Panc1 (cell line): ENCODE measurements at regions not wholly inside any gene's neighbourhood (a gene's known extent, or its start where the extent isn't known, plus 50 kb on each side); places are given as distances from the start of the nearest gene placed in this dataset.

Experiments used
- ATAC-seq: fragments of 200-7000 bp; cut with Tn5 transposase; 2 replicates; pipeline ENCODE4 v1.9.1; 2020; ENCODE audit warnings: mild to moderate bottlenecking, moderate library complexity
- BruUV-seq: library from RNA; stranded (reverse); fragments of 400-500 nt; replicated peaks from 2 replicates; lab custom pipeline; 2021; lab: Mats Ljungman, UMichigan
- CTCF ChIA-PET: fragments of 300-600 bp; sonication (Branson Sonifier 250); formaldehyde crosslinking; loops from one replicate; lab custom pipeline; 2022; ENCODE audit warnings: antibody characterized with exemption; lab: Charles Lee
- POLR2A ChIA-PET: fragments of 300-600 bp; sonication (Branson Sonifier 250); formaldehyde crosslinking; loops from one replicate; lab custom pipeline; 2022; ENCODE audit warnings: antibody characterized with exemption; lab: Charles Lee
- DNase-seq: peaks from one replicate; pipeline ENCODE4 v3.0.0-alpha.2; 2010; ENCODE audit warnings: low read depth, low spot score
- H3K27ac ChIP-seq: 2 replicates; pipeline ENCODE4 v1.5.1; 2011; ENCODE audit warnings: mild to moderate bottlenecking, low read length, inconsistent platforms
- H3K27me3 ChIP-seq: fragments of 200-500 bp; sonication (Bioruptor generic); 2 replicates; pipeline ENCODE4 v1.6.0; 2014; ENCODE audit warnings: low read length, inconsistent platforms; ENCODE audit not compliant: control insufficient read depth, insufficient read depth
- H3K36me3 ChIP-seq: fragments of 200-500 bp; sonication (Bioruptor generic); 2 replicates; pipeline ENCODE4 v1.5.1; 2014; ENCODE audit warnings: inconsistent platforms, mild to moderate bottlenecking, low read length, moderate library complexity; ENCODE audit not compliant: control insufficient read depth, insufficient read depth
- H3K4me1 ChIP-seq: 2 replicates; pipeline ENCODE4 v1.5.1; 2011; ENCODE audit warnings: inconsistent platforms, mild to moderate bottlenecking, low read length, moderate library complexity; ENCODE audit not compliant: control insufficient read depth, insufficient read depth
- H3K4me3 ChIP-seq, 2 experiments: 2 replicates each; pipeline ENCODE4 v1.5.1; 2011 to 2012; ENCODE audit warnings: low read depth in 2 of 2, low read length in 2 of 2, mild to moderate bottlenecking in 2 of 2, inconsistent platforms in 1 of 2, moderate library complexity in 1 of 2
- H3K9me3 ChIP-seq: fragments of 200-500 bp; sonication (Bioruptor generic); 2 replicates; pipeline ENCODE4 v1.5.1; 2014; ENCODE audit warnings: low read depth, mild to moderate bottlenecking, inconsistent platforms, low read length, moderate library complexity; ENCODE audit not compliant: control insufficient read depth, insufficient read depth
- POLR2AphosphoS5 ChIP-seq: IDR thresholded peaks from 2 replicates; pipeline ENCODE4 v1.6.1; 2012; ENCODE audit warnings: mild to moderate bottlenecking, low read depth, low read length, moderate library complexity
- SIN3A ChIP-seq: IDR thresholded peaks from 2 replicates; pipeline ENCODE4 v1.6.1; 2012; ENCODE audit warnings: low read depth, mild to moderate bottlenecking, low read length, moderate library complexity, borderline replicate concordance; ENCODE audit not compliant: insufficient read depth
- TCF7L2 ChIP-seq: IDR thresholded peaks from 2 replicates; pipeline ENCODE4 v1.6.1; 2011; ENCODE audit warnings: mild to moderate bottlenecking, low read depth, low read length, inconsistent platforms
- in situ Hi-C: cut with HindIII; loops from 2 replicates; pipeline ENCODE4 v1.10.0; 2016; ENCODE audit warnings: low sequenced_read_pairs, low pct_unique_long_range_greater_than_20kb
- intact Hi-C: fragments of 100-400 bp; cut with micrococcal nuclease; formaldehyde crosslinking; loops from one replicate; pipeline ENCODE4 v1.10.0; 2022; ENCODE audit not compliant: unreplicated experiment
- TF ChIP-seq, protein P1 (sequence below): fragments of 450-650 bp; IDR thresholded peaks from 2 replicates; pipeline ENCODE4 v1.5.1; 2017; ENCODE audit warnings: mild to moderate bottlenecking
- TF ChIP-seq, protein P2 (sequence below), 2 experiments: IDR thresholded peaks; 2 replicates each; pipeline ENCODE4 v1.6.1; 2011 to 2012; ENCODE audit warnings: low read depth in 2 of 2, control low read depth in 1 of 2, low read length in 1 of 2, mild to moderate bottlenecking in 1 of 2, moderate library complexity in 1 of 2; ENCODE audit not compliant: insufficient read depth in 1 of 2

DNA sequence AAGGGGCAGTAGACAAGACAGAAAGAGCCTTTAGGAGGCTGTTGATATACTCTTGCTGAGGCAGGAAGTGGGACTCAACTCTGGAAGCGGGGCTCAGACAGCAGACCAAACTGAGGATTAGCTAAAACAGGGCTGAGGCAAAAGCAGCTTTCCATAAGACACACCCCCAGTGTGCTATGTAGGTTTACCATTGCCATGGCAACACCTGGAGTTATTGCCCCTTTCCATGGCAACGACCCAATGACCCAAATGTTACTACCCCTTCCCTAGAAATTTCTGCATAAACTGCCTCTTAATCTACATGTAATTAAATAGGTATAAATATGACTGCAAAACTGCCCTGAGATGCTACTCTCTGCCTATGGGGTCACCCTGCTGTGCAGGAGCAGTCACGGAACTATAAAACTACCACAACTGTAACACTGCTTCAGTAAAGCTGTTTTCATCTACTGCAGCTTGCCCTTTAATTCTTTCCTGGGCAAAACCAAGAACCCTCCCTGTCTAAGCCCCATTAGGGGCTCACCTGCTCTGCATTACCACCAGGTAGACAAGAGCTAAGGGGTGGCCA, 348.4 kb upstream of the PODXL start:
- Histone ChIP-seq H3K9me3 (no peaks in the 10 kb centered on the region), H3K4me1 (no peaks in the 10 kb centered on the region), H3K27me3 (no peaks in the 10 kb centered on the region), H3K36me3 (no peaks in the 10 kb centered on the region), H3K27ac (no peak overlapping the region), H3K4me3 (no peak overlapping the region)
- CTCF ChIA-PET: no interaction called here
- BruUV-seq: no TSS peak
- DNase-seq (no peak), ATAC-seq (no peak)
- in situ Hi-C loops (no loop called here), intact Hi-C loops (no loop called here)
- TF ChIP-seq, protein P1, sequence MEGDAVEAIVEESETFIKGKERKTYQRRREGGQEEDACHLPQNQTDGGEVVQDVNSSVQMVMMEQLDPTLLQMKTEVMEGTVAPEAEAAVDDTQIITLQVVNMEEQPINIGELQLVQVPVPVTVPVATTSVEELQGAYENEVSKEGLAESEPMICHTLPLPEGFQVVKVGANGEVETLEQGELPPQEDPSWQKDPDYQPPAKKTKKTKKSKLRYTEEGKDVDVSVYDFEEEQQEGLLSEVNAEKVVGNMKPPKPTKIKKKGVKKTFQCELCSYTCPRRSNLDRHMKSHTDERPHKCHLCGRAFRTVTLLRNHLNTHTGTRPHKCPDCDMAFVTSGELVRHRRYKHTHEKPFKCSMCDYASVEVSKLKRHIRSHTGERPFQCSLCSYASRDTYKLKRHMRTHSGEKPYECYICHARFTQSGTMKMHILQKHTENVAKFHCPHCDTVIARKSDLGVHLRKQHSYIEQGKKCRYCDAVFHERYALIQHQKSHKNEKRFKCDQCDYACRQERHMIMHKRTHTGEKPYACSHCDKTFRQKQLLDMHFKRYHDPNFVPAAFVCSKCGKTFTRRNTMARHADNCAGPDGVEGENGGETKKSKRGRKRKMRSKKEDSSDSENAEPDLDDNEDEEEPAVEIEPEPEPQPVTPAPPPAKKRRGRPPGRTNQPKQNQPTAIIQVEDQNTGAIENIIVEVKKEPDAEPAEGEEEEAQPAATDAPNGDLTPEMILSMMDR: no peak
- POLR2A ChIA-PET: no interaction called here

- CTCF ChIA-PET: no interaction called here
These were observed 346.9 kb upstream of the PODXL start for GRCh38 chr7:131903315-131903714.

DNA sequence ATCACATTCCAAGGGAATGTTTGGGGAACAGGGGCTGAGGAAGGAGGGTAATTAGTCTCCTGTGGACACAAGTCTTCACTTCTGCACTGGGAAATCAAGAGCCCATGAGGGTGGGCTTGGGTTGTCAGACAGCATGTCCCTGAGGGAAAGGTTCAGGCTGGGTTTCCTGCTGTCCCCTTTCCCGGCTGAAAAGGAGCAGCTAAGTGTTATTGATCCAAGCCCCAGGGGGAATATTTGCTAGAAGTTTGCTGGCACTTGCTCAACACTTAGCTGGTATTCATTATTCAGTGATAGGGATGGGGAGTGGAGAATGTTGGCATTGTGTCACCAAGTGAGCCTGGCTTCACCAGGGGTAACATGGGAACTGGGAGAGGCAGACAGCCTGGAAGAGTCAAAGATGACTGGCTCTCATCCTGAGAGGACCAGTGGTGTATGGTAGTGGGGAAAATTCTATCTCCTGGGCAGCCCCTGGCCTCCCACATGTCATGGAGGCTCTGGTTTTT, 344.4 kb upstream of the PODXL start:
- POLR2A ChIA-PET: no interaction called here
- Histone ChIP-seq H3K27ac (no peak overlapping the region), H3K4me1 (no peaks in the 10 kb centered on the region), H3K4me3 (no peak overlapping the region), H3K36me3 (no peaks in the 10 kb centered on the region), H3K9me3 (no peaks in the 10 kb centered on the region), H3K27me3 (no peaks in the 10 kb centered on the region)
- no TSS peak for BruUV-seq
- TF ChIP-seq POLR2AphosphoS5: no peak
- TF ChIP-seq, protein P2, sequence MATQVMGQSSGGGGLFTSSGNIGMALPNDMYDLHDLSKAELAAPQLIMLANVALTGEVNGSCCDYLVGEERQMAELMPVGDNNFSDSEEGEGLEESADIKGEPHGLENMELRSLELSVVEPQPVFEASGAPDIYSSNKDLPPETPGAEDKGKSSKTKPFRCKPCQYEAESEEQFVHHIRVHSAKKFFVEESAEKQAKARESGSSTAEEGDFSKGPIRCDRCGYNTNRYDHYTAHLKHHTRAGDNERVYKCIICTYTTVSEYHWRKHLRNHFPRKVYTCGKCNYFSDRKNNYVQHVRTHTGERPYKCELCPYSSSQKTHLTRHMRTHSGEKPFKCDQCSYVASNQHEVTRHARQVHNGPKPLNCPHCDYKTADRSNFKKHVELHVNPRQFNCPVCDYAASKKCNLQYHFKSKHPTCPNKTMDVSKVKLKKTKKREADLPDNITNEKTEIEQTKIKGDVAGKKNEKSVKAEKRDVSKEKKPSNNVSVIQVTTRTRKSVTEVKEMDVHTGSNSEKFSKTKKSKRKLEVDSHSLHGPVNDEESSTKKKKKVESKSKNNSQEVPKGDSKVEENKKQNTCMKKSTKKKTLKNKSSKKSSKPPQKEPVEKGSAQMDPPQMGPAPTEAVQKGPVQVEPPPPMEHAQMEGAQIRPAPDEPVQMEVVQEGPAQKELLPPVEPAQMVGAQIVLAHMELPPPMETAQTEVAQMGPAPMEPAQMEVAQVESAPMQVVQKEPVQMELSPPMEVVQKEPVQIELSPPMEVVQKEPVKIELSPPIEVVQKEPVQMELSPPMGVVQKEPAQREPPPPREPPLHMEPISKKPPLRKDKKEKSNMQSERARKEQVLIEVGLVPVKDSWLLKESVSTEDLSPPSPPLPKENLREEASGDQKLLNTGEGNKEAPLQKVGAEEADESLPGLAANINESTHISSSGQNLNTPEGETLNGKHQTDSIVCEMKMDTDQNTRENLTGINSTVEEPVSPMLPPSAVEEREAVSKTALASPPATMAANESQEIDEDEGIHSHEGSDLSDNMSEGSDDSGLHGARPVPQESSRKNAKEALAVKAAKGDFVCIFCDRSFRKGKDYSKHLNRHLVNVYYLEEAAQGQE (IDR thresholded peaks at IDR 0.05; ENCODE audit: insufficient read depth in 1 of 2, low read depth in 2 of 2, low read length in 1 of 2): no peak
- no peak for TF ChIP-seq SIN3A
- no peak for TF ChIP-seq TCF7L2
- TF ChIP-seq, protein P1: no peak
- in situ Hi-C loops (no loop called here), intact Hi-C loops (no loop called here)
- CTCF ChIA-PET: no interaction called here
- DNase-seq: no peak
- no peak for ATAC-seq

More at GRCh38 chr7:131903315-131903714, 346.9 kb upstream of the PODXL start:
- BruUV-seq: no TSS peak
- Histone ChIP-seq H3K27me3 (no peaks in the 10 kb centered on the region), H3K4me3 (no peak overlapping the region), H3K9me3 (no peaks in the 10 kb centered on the region), H3K36me3 (no peaks in the 10 kb centered on the region), H3K27ac (no peak overlapping the region), H3K4me1 (no peaks in the 10 kb centered on the region)
- in situ Hi-C loops: no loop called here
- no peak for ATAC-seq
- POLR2A ChIA-PET: no interaction called here
- TF ChIP-seq, protein P2 (IDR thresholded peaks at IDR 0.05; ENCODE audit: insufficient read depth in 1 of 2, low read depth in 2 of 2, low read length in 1 of 2): no peak
- DNase-seq: no peak
- intact Hi-C loops: no loop called here
